A673 (cell line): ENCODE measurements at regions not wholly inside any gene's neighbourhood (a gene's known extent, or its start where the extent isn't known, plus 50 kb on each side); places are given as distances from the start of the nearest gene placed in this dataset.

Experiments used
- BruUV-seq: library from RNA; stranded (reverse); fragments of 400-500 nt; replicated peaks from 2 replicates; lab custom pipeline; 2021; lab: Mats Ljungman, UMichigan
- CTCF ChIA-PET: fragments of 300-600 bp; sonication (Branson Sonifier 250); formaldehyde crosslinking; loops from one replicate; lab custom pipeline; 2022; ENCODE audit warnings: antibody characterized with exemption; lab: Charles Lee
- POLR2A ChIA-PET: fragments of 300-600 bp; sonication (Branson Sonifier 250); formaldehyde crosslinking; loops from one replicate; lab custom pipeline; 2022; ENCODE audit warnings: antibody characterized with exemption; ENCODE audit not compliant: low non-redundant PET; lab: Charles Lee
- DNase-seq: peaks from one replicate; pipeline ENCODE4 v3.0.0-alpha.2; 2015; ENCODE audit warnings: low spot score
- H3K27ac ChIP-seq: fragments of 200-600 bp; sonication (generic); 2 replicates; pipeline ENCODE4 v1.5.1; 2016; ENCODE audit warnings: mixed run types, low read depth, mild to moderate bottlenecking, mixed read lengths, antibody characterized with exemption, low read length; ENCODE audit not compliant: poor library complexity, severe bottlenecking
- H3K27me3 ChIP-seq: fragments of 200-600 bp; sonication (generic); replicated peaks from 2 replicates; pipeline ENCODE4 v1.6.1; 2017; ENCODE audit warnings: mixed run types, low read depth, mild to moderate bottlenecking, mixed read lengths, antibody characterized with exemption, low read length; ENCODE audit not compliant: insufficient read depth, poor library complexity
- H3K36me3 ChIP-seq: fragments of 200-600 bp; sonication (generic); 2 replicates; pipeline ENCODE4 v1.6.1; 2016; ENCODE audit warnings: mixed run types, mild to moderate bottlenecking, mixed read lengths, antibody characterized with exemption, low read length; ENCODE audit not compliant: insufficient read depth, poor library complexity, severe bottlenecking
- H3K4me1 ChIP-seq: fragments of 200-600 bp; sonication (generic); 2 replicates; pipeline ENCODE4 v1.6.1; 2017; ENCODE audit warnings: mixed run types, mild to moderate bottlenecking, mixed read lengths, antibody characterized with exemption, low read length; ENCODE audit not compliant: insufficient read depth, poor library complexity, severe bottlenecking
- H3K4me3 ChIP-seq: fragments of 200-600 bp; sonication (generic); 2 replicates; pipeline ENCODE4 v1.5.1; 2016; ENCODE audit warnings: low read depth, mixed run types, mild to moderate bottlenecking, mixed read lengths, low read length; ENCODE audit not compliant: poor library complexity, severe bottlenecking
- H3K9me3 ChIP-seq: fragments of 200-600 bp; sonication (generic); 2 replicates; pipeline ENCODE4 v1.6.1; 2016; ENCODE audit warnings: mixed run types, low read depth, mild to moderate bottlenecking, mixed read lengths, antibody characterized with exemption, low read length; ENCODE audit not compliant: poor library complexity, severe bottlenecking
- EZH2 ChIP-seq: fragments of 200-600 bp; sonication (generic); IDR thresholded peaks from 2 replicates; pipeline ENCODE4 v1.6.1; 2017; ENCODE audit warnings: borderline replicate concordance, low read depth, mild to moderate bottlenecking, mixed read lengths, antibody characterized with exemption, low read length; ENCODE audit not compliant: poor library complexity, severe bottlenecking
- intact Hi-C: fragments of 100-400 bp; cut with micrococcal nuclease; formaldehyde crosslinking; loops from one replicate; pipeline ENCODE4 v1.10.0; 2022; ENCODE audit not compliant: unreplicated experiment
- TF ChIP-seq, protein P1 (sequence below): fragments of 300-800, 200-600 bp; sonication (generic); conservative IDR thresholded peaks from 2 replicates; pipeline ENCODE4 v1.5.1; 2017; ENCODE audit warnings: low read depth, mild to moderate bottlenecking, antibody characterized with exemption, low read length, moderate library complexity, mixed read lengths

DNA sequence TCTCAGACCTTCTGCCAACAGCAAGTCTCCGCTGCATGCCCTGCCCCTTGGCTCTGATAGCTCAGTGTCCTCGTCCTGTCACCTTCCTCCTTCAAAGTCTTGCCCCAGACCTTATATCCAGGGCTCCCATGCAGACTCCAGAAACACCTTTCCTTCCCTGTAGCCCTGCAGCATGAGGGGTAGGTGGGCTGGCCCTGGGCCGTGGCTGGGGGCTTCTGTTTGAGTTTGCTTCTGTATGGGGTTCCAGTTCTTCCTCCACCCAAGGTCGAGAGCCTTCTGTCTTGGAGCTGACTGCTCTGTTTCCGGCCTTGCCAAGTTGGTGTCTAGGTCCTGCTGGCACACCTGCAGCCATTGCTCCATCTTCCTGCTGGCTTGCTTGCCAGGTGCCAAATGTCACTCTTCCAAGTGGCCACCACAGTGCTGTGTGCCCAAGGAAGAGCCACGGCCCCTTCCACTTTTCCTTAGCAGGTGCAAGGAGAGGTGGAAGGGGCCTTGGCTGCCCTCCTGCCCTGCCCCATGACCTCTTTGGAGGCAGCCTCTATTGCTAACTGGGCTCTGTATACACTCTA, 74.8 kb upstream of the NECTIN1 start:
- ChIA-PET CTCF (no interaction called here), POLR2A (no interaction called here)
- BruUV-seq, result no TSS peak
- no peak overlapping the region for H3K4me3 ChIP-seq
- H3K9me3 ChIP-seq, result no peaks in the 10 kb centered on the region
- no peak for TF ChIP-seq EZH2
- TF ChIP-seq, protein P1, sequence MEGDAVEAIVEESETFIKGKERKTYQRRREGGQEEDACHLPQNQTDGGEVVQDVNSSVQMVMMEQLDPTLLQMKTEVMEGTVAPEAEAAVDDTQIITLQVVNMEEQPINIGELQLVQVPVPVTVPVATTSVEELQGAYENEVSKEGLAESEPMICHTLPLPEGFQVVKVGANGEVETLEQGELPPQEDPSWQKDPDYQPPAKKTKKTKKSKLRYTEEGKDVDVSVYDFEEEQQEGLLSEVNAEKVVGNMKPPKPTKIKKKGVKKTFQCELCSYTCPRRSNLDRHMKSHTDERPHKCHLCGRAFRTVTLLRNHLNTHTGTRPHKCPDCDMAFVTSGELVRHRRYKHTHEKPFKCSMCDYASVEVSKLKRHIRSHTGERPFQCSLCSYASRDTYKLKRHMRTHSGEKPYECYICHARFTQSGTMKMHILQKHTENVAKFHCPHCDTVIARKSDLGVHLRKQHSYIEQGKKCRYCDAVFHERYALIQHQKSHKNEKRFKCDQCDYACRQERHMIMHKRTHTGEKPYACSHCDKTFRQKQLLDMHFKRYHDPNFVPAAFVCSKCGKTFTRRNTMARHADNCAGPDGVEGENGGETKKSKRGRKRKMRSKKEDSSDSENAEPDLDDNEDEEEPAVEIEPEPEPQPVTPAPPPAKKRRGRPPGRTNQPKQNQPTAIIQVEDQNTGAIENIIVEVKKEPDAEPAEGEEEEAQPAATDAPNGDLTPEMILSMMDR, result no peak
- intact Hi-C loops, result no loop called here
- no peak overlapping the region for H3K27ac ChIP-seq
- no peaks in the 10 kb centered on the region for H3K36me3 ChIP-seq
- H3K4me1 ChIP-seq, result no peaks in the 10 kb centered on the region
- DNase-seq, result no peak
- peaks cover 2% of the 10 kb centered on the region for H3K27me3 ChIP-seq

DNA sequence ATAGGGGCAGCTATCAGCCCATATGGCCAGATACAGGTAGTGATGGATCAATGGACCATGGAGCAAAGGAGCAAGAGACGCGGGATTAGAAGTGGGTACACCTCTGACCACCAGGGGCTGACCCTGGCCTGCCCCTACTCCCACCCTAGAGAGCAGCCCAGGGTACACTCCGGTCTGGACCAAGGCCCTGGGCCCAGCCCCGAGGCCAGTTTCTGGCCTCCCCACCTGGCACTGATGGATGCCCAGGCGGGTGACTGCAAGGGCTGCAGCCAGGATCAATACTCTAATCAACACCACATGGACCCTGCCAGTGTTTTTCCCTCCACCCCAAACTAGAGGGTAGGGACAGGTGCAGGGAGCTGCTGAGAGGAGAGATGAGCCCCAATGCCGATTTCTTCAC, 74.1 kb upstream of the NECTIN1 start:
- H3K27me3 ChIP-seq, result peaks cover 3% of the 10 kb centered on the region
- intact Hi-C loops, result no loop called here
- no peaks in the 10 kb centered on the region for H3K4me1 ChIP-seq
- no peak overlapping the region for H3K4me3 ChIP-seq
- DNase-seq, result no peak
- no TSS peak for BruUV-seq
- no peak overlapping the region for H3K27ac ChIP-seq
- CTCF ChIA-PET, result no interaction called here
- POLR2A ChIA-PET, result no interaction called here
- no peaks in the 10 kb centered on the region for H3K36me3 ChIP-seq
- no peaks in the 10 kb centered on the region for H3K9me3 ChIP-seq
- TF ChIP-seq EZH2, result no peak
- TF ChIP-seq, protein P1, result no peak

DNA sequence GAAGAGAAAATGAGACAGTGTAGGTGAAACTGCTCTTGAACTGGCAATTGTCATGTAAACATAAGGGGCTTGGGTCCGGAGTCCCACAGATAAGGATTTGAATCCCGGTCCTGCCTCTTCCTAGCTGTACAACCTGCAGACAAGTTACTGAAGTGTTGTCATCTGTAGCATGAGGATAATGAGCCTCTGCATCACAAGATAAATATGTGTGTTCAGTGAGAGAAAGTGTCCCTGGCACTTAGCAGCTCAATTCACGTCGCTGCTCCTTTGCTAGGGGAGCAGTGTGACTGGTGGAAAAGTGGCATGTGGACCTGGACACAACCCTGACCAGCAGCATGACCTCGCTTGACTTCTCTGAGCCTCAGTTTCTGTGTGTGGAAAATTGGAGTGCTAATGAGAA, 73.7 kb upstream of the NECTIN1 start:
- intact Hi-C loops, result no loop called here
- POLR2A ChIA-PET, result no interaction called here
- no peaks in the 10 kb centered on the region for H3K36me3 ChIP-seq
- H3K27ac ChIP-seq, result no peak overlapping the region
- no peaks in the 10 kb centered on the region for H3K4me1 ChIP-seq
- no peaks in the 10 kb centered on the region for H3K9me3 ChIP-seq
- CTCF ChIA-PET, result no interaction called here
- H3K4me3 ChIP-seq, result no peak overlapping the region
- H3K27me3 ChIP-seq, result peaks cover 3% of the 10 kb centered on the region
- DNase-seq, result no peak
- BruUV-seq, result no TSS peak
- TF ChIP-seq, protein P1, result no peak
- TF ChIP-seq EZH2, result no peak
